Lower lobe of right lung (tissue), 2 donors: ENCODE measurements at regions not wholly inside any gene's neighbourhood (a gene's known extent, or its start where the extent isn't known, plus 50 kb on each side); places are given as distances from the start of the nearest gene placed in this dataset.

Experiments used
- ATAC-seq, 2 donors: fragments of 200-7000 bp; cut with Tn5 transposase; one replicate each; pipeline ENCODE4 v1.9.1; 2020 to 2022; ENCODE audit warnings: mild to moderate bottlenecking in 2 of 2, moderate library complexity in 2 of 2
- DNase-seq: peaks from one replicate; pipeline ENCODE4 v3.0.0-alpha.2; 2020
- H3K27ac ChIP-seq: fragments of 200-600 bp; one replicate; pipeline ENCODE4 v1.8.0; 2022
- H3K27me3 ChIP-seq: fragments of 200-600 bp; one replicate; pipeline ENCODE4 v1.8.0; 2022; ENCODE audit warnings: low read depth
- H3K36me3 ChIP-seq: fragments of 200-600 bp; one replicate; pipeline ENCODE4 v1.8.0; 2022; ENCODE audit warnings: mild to moderate bottlenecking
- H3K4me1 ChIP-seq: fragments of 200-600 bp; one replicate; pipeline ENCODE4 v1.8.0; 2022
- H3K4me3 ChIP-seq: fragments of 200-600 bp; one replicate; pipeline ENCODE4 v1.8.0; 2022; ENCODE audit warnings: mild to moderate bottlenecking
- H3K9me3 ChIP-seq: fragments of 200-600 bp; one replicate; pipeline ENCODE4 v1.8.0; 2022
- CTCF ChIP-seq: fragments of 200-600 bp; IDR thresholded peaks from one replicate; pipeline ENCODE4 v1.8.0; 2022; ENCODE audit warnings: antibody characterized with exemption, mild to moderate bottlenecking
- intact Hi-C: fragments of 100-400 bp; cut with DNase I; formaldehyde crosslinking; loops from one replicate; pipeline ENCODE4 v1.11.0; 2022
- donor health status: DM: no; HTN: yes; CAD: no; lungs with severe emphysema.

GRCh38 chr6:159112714-159113113 lies 56.5 kb upstream of the FNDC1 start:
- ATAC-seq (no peak), DNase-seq (no peak)
- Histone ChIP-seq H3K4me3 (no peak overlapping the region), H3K36me3 (no peaks in the 10 kb centered on the region), H3K9me3 (no peaks in the 10 kb centered on the region), H3K27ac (no peak overlapping the region), H3K4me1 (peaks cover 39% of the 10 kb centered on the region), H3K27me3 (no peaks in the 10 kb centered on the region)
- intact Hi-C loops = no loop called here
- TF ChIP-seq CTCF = no peak

GRCh38 chr6:159110748-159111147 lies 58.5 kb upstream of the FNDC1 start:
- Histone ChIP-seq H3K27ac (no peak overlapping the region), H3K4me1 (peaks cover 46% of the 10 kb centered on the region), H3K27me3 (no peaks in the 10 kb centered on the region), H3K9me3 (no peaks in the 10 kb centered on the region), H3K4me3 (no peak overlapping the region), H3K36me3 (no peaks in the 10 kb centered on the region)
- ATAC-seq (no peak), DNase-seq (no peak)
- no peak for TF ChIP-seq CTCF
- intact Hi-C loops = no loop called here

GRCh38 chr6:159110013-159110412 lies 59.2 kb upstream of the FNDC1 start:
- Histone ChIP-seq H3K4me3 (no peak overlapping the region), H3K9me3 (no peaks in the 10 kb centered on the region), H3K27me3 (no peaks in the 10 kb centered on the region), H3K36me3 (no peaks in the 10 kb centered on the region), H3K4me1 (peaks cover 46% of the 10 kb centered on the region), H3K27ac (no peak overlapping the region)
- ATAC-seq = peak; percentile 38 to 40
- intact Hi-C loops = no loop called here
- DNase-seq = no peak
- peak; percentile 58 for TF ChIP-seq CTCF

- no peak for ATAC-seq
- no peak for DNase-seq
- no peaks in the 10 kb centered on the region for H3K36me3 ChIP-seq
- H3K4me1 ChIP-seq = peaks cover 46% of the 10 kb centered on the region
- TF ChIP-seq CTCF = no peak
- H3K9me3 ChIP-seq = no peaks in the 10 kb centered on the region
- intact Hi-C loops = no loop called here
- no peak overlapping the region for H3K27ac ChIP-seq
- H3K27me3 ChIP-seq = no peaks in the 10 kb centered on the region
- no peak overlapping the region for H3K4me3 ChIP-seq
Observed at GRCh38 chr6:159109391-159109790, 59.8 kb upstream of the FNDC1 start.

GRCh38 chr6:159108426-159108985 lies 60.7 kb upstream of the FNDC1 start:
- intact Hi-C loops = no loop called here
- no peaks in the 10 kb centered on the region for H3K9me3 ChIP-seq
- DNase-seq (no peak), ATAC-seq (no peak)
- peaks cover 46% of the 10 kb centered on the region for H3K4me1 ChIP-seq
- H3K27me3 ChIP-seq = no peaks in the 10 kb centered on the region
- TF ChIP-seq CTCF = no peak
- H3K27ac ChIP-seq = no peak overlapping the region
- no peak overlapping the region for H3K4me3 ChIP-seq
- no peaks in the 10 kb centered on the region for H3K36me3 ChIP-seq
